ENCODE measurements at regions not wholly inside any gene's neighbourhood (a gene's known extent, or its start where the extent isn't known, plus 50 kb on each side); places are given as distances from the start of the nearest gene placed in this dataset.

DNA sequence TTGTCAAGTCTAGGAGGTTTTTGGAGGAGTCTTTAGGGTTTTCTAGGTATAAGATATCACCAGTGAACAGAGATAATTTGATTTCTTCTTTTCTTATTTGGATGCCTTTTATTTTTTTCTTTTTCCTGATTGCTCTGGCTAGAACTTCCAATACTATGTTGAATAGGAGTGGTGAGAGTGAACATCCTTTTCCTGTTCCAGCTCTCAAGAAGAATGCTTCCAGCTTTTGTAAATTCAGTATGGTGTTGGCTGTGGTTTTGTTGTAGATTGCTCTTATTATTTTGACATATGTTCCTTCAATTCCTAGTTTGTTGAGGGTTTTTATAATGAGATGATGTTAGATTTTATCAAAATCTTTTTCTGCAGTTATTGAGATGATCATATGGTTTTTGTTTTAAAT, 165.6 kb upstream of the WDFY3 start:
- TF ChIP-seq, protein P1, sequence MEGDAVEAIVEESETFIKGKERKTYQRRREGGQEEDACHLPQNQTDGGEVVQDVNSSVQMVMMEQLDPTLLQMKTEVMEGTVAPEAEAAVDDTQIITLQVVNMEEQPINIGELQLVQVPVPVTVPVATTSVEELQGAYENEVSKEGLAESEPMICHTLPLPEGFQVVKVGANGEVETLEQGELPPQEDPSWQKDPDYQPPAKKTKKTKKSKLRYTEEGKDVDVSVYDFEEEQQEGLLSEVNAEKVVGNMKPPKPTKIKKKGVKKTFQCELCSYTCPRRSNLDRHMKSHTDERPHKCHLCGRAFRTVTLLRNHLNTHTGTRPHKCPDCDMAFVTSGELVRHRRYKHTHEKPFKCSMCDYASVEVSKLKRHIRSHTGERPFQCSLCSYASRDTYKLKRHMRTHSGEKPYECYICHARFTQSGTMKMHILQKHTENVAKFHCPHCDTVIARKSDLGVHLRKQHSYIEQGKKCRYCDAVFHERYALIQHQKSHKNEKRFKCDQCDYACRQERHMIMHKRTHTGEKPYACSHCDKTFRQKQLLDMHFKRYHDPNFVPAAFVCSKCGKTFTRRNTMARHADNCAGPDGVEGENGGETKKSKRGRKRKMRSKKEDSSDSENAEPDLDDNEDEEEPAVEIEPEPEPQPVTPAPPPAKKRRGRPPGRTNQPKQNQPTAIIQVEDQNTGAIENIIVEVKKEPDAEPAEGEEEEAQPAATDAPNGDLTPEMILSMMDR (IDR thresholded peaks at IDR 0.05): no peak
- no peak for TF ChIP-seq EP300 (IDR thresholded peaks at IDR 0.05)
